Keratinocyte (primary cell): ENCODE measurements at regions not wholly inside any gene's neighbourhood (a gene's known extent, or its start where the extent isn't known, plus 50 kb on each side); places are given as distances from the start of the nearest gene placed in this dataset.

Experiments used
- DNase-seq: peaks from one replicate; pipeline ENCODE4 v3.0.0-alpha.2; 2011; ENCODE audit warnings: low read depth, missing footprints, low spot score
- FAIRE-seq: peaks from 2 replicates; lab custom pipeline; 2011; peaks lifted over from hg19 to GRCh38; lab: Jason Lieb, UNC
- H2AFZ ChIP-seq: 2 replicates; pipeline ENCODE4 v1.6.0; 2012; ENCODE audit warnings: low read length, control low read depth, inconsistent platforms; ENCODE audit not compliant: control insufficient read depth
- H3K27ac ChIP-seq: 2 replicates; pipeline ENCODE4 v1.5.1; 2011; ENCODE audit warnings: low read length; ENCODE audit not compliant: control insufficient read depth, insufficient read depth
- H3K27me3 ChIP-seq: 3 replicates; pipeline ENCODE4 v1.6.0; 2011; ENCODE audit warnings: low read length; ENCODE audit not compliant: control insufficient read depth, insufficient read depth; ENCODE audit errors: extremely low read depth
- H3K36me3 ChIP-seq, 2 experiments: 2 replicates in 1 of 2; 3 replicates in 1 of 2; pipeline ENCODE4 v1.5.1; 2011; ENCODE audit warnings: low read length in 2 of 2, mild to moderate bottlenecking in 1 of 2; ENCODE audit not compliant: control insufficient read depth in 2 of 2, insufficient read depth in 2 of 2; ENCODE audit errors: extremely low read depth in 1 of 2
- H3K4me1 ChIP-seq: 3 replicates; pipeline ENCODE4 v1.5.1; 2011; ENCODE audit warnings: low read length; ENCODE audit not compliant: control insufficient read depth, insufficient read depth; ENCODE audit errors: extremely low read depth
- H3K4me2 ChIP-seq: 3 replicates; pipeline ENCODE4 v1.6.0; 2011; ENCODE audit warnings: low read depth, low read length; ENCODE audit not compliant: control insufficient read depth, insufficient read depth; ENCODE audit errors: extremely low read depth
- H3K4me3 ChIP-seq, 3 experiments: fragments of 200-600 bp in 1 of 3; sonication (generic) in 1 of 3; 2 replicates in 2 of 3; 3 replicates in 1 of 3; pipeline ENCODE4 v1.5.1; 2011 to 2016; ENCODE audit warnings: low read length in 3 of 3, mild to moderate bottlenecking in 3 of 3, control low read depth in 2 of 3, inconsistent platforms in 1 of 3, low read depth in 1 of 3, mixed read lengths in 1 of 3, mixed run types in 1 of 3, moderate library complexity in 1 of 3; ENCODE audit not compliant: control insufficient read depth in 2 of 3, insufficient read depth in 2 of 3; ENCODE audit errors: extremely low read depth in 1 of 3
- H3K79me2 ChIP-seq: 2 replicates; pipeline ENCODE4 v1.6.0; 2012; ENCODE audit warnings: low read length; ENCODE audit not compliant: control insufficient read depth, insufficient read depth
- H3K9ac ChIP-seq: 3 replicates; pipeline ENCODE4 v1.6.0; 2011; ENCODE audit warnings: low read length; ENCODE audit not compliant: control insufficient read depth, insufficient read depth; ENCODE audit errors: extremely low read depth
- H3K9me1 ChIP-seq: 3 replicates; pipeline ENCODE4 v1.6.0; 2011; ENCODE audit warnings: low read length; ENCODE audit not compliant: control insufficient read depth, insufficient read depth; ENCODE audit errors: extremely low read depth
- H3K9me3 ChIP-seq: 2 replicates; pipeline ENCODE4 v1.5.1; 2012; ENCODE audit warnings: low read depth, low read length; ENCODE audit not compliant: control insufficient read depth
- H4K20me1 ChIP-seq: 3 replicates; pipeline ENCODE4 v1.6.0; 2011; ENCODE audit warnings: low read length; ENCODE audit not compliant: control insufficient read depth, insufficient read depth; ENCODE audit errors: extremely low read depth
- CTCF ChIP-seq, 3 experiments: IDR thresholded peaks in 1 of 3; conservative IDR thresholded peaks in 1 of 3; optimal IDR thresholded peaks in 1 of 3; 2 replicates in 2 of 3; 3 replicates in 1 of 3; pipeline versions ENCODE3 to v1.5.1; 2011; ENCODE audit warnings: low read length in 3 of 3, mild to moderate bottlenecking in 3 of 3, moderate library complexity in 2 of 3, control low read depth in 1 of 3, inconsistent platforms in 1 of 3; ENCODE audit not compliant: insufficient read depth in 2 of 3; ENCODE audit errors: extremely low read depth in 1 of 3
- EZH2 ChIP-seq: IDR thresholded peaks from one replicate; pipeline ENCODE4 v1.6.1; 2012; ENCODE audit warnings: inconsistent platforms, mild to moderate bottlenecking, low read length, moderate library complexity
- dilution Hi-C: fragments of 300-500 bp; cut with MboI; formaldehyde crosslinking; loops from one replicate; pipeline ENCODE4 v1.7.0; 2020; ENCODE audit warnings: low sequenced_read_pairs; ENCODE audit not compliant: extremely low pct_ligation_motif_present

- Histone ChIP-seq H3K27ac (no peak overlapping the region), H3K9me1 (no peaks in the 10 kb centered on the region), H2AFZ (no peak overlapping the region), H3K4me1 (no peaks in the 10 kb centered on the region), H3K36me3 (no peaks in the 10 kb centered on the region), H4K20me1 (no peaks in the 10 kb centered on the region), H3K4me2 (no peak overlapping the region), H3K4me3 (no peak overlapping the region), H3K9me3 (no peaks in the 10 kb centered on the region), H3K9ac (no peak overlapping the region), H3K27me3 (no peaks in the 10 kb centered on the region), H3K79me2 (no peaks in the 10 kb centered on the region)
- no peak for DNase-seq
- no peak for FAIRE-seq
- dilution Hi-C loops = no loop called here
- TF ChIP-seq EZH2 = no peak
- no peak for TF ChIP-seq CTCF (optimal IDR thresholded peaks at IDR 0.05 in 1 of 3, IDR thresholded peaks at IDR 0.05 in 1 of 3, conservative IDR thresholded peaks at IDR 0.05 in 1 of 3; ENCODE audit: extremely low read depth in 1 of 3, insufficient read depth in 2 of 3, low read length in 3 of 3)
These were observed 148.2 kb downstream of the FAM47B start for GRCh38 chrX:35090801-35091200.

- Histone ChIP-seq H3K4me3 (no peak overlapping the region), H3K27ac (no peak overlapping the region), H3K4me1 (no peaks in the 10 kb centered on the region), H4K20me1 (no peaks in the 10 kb centered on the region), H3K4me2 (no peak overlapping the region), H3K9me3 (no peaks in the 10 kb centered on the region), H3K27me3 (no peaks in the 10 kb centered on the region), H3K9ac (no peak overlapping the region), H2AFZ (no peak overlapping the region), H3K79me2 (no peaks in the 10 kb centered on the region), H3K9me1 (no peaks in the 10 kb centered on the region), H3K36me3 (no peaks in the 10 kb centered on the region)
- DNase-seq (no peak), FAIRE-seq (no peak)
- dilution Hi-C loops = no loop called here
- no peak for TF ChIP-seq EZH2
- no peak for TF ChIP-seq CTCF (optimal IDR thresholded peaks at IDR 0.05 in 1 of 3, IDR thresholded peaks at IDR 0.05 in 1 of 3, conservative IDR thresholded peaks at IDR 0.05 in 1 of 3; ENCODE audit: extremely low read depth in 1 of 3, insufficient read depth in 2 of 3, low read length in 3 of 3)
These were observed 155.8 kb downstream of the FAM47B start for GRCh38 chrX:35098419-35098818.
